Keratinocyte (primary cell): ENCODE measurements at regions not wholly inside any gene's neighbourhood (a gene's known extent, or its start where the extent isn't known, plus 50 kb on each side); places are given as distances from the start of the nearest gene placed in this dataset.

ENCODE experiments used
- DNase-seq: peaks from one replicate; pipeline ENCODE4 v3.0.0-alpha.2; 2011; ENCODE audit warnings: low read depth, missing footprints, low spot score
- FAIRE-seq: peaks from 2 replicates; lab custom pipeline; 2011; peaks lifted over from hg19 to GRCh38; lab: Jason Lieb, UNC
- H2AFZ ChIP-seq: 2 replicates; pipeline ENCODE4 v1.6.0; 2012; ENCODE audit warnings: low read length, control low read depth, inconsistent platforms; ENCODE audit not compliant: control insufficient read depth
- H3K27ac ChIP-seq: 2 replicates; pipeline ENCODE4 v1.5.1; 2011; ENCODE audit warnings: low read length; ENCODE audit not compliant: control insufficient read depth, insufficient read depth
- H3K27me3 ChIP-seq: 3 replicates; pipeline ENCODE4 v1.6.0; 2011; ENCODE audit warnings: low read length; ENCODE audit not compliant: control insufficient read depth, insufficient read depth; ENCODE audit errors: extremely low read depth
- H3K36me3 ChIP-seq, 2 experiments: 2 replicates in 1 of 2; 3 replicates in 1 of 2; pipeline ENCODE4 v1.5.1; 2011; ENCODE audit warnings: low read length in 2 of 2, mild to moderate bottlenecking in 1 of 2; ENCODE audit not compliant: control insufficient read depth in 2 of 2, insufficient read depth in 2 of 2; ENCODE audit errors: extremely low read depth in 1 of 2
- H3K4me1 ChIP-seq: 3 replicates; pipeline ENCODE4 v1.5.1; 2011; ENCODE audit warnings: low read length; ENCODE audit not compliant: control insufficient read depth, insufficient read depth; ENCODE audit errors: extremely low read depth
- H3K4me2 ChIP-seq: 3 replicates; pipeline ENCODE4 v1.6.0; 2011; ENCODE audit warnings: low read depth, low read length; ENCODE audit not compliant: control insufficient read depth, insufficient read depth; ENCODE audit errors: extremely low read depth
- H3K4me3 ChIP-seq, 3 experiments: fragments of 200-600 bp in 1 of 3; sonication (generic) in 1 of 3; 2 replicates in 2 of 3; 3 replicates in 1 of 3; pipeline ENCODE4 v1.5.1; 2011 to 2016; ENCODE audit warnings: low read length in 3 of 3, mild to moderate bottlenecking in 3 of 3, control low read depth in 2 of 3, inconsistent platforms in 1 of 3, low read depth in 1 of 3, mixed read lengths in 1 of 3, mixed run types in 1 of 3, moderate library complexity in 1 of 3; ENCODE audit not compliant: control insufficient read depth in 2 of 3, insufficient read depth in 2 of 3; ENCODE audit errors: extremely low read depth in 1 of 3
- H3K79me2 ChIP-seq: 2 replicates; pipeline ENCODE4 v1.6.0; 2012; ENCODE audit warnings: low read length; ENCODE audit not compliant: control insufficient read depth, insufficient read depth
- H3K9ac ChIP-seq: 3 replicates; pipeline ENCODE4 v1.6.0; 2011; ENCODE audit warnings: low read length; ENCODE audit not compliant: control insufficient read depth, insufficient read depth; ENCODE audit errors: extremely low read depth
- H3K9me1 ChIP-seq: 3 replicates; pipeline ENCODE4 v1.6.0; 2011; ENCODE audit warnings: low read length; ENCODE audit not compliant: control insufficient read depth, insufficient read depth; ENCODE audit errors: extremely low read depth
- H3K9me3 ChIP-seq: 2 replicates; pipeline ENCODE4 v1.5.1; 2012; ENCODE audit warnings: low read depth, low read length; ENCODE audit not compliant: control insufficient read depth
- H4K20me1 ChIP-seq: 3 replicates; pipeline ENCODE4 v1.6.0; 2011; ENCODE audit warnings: low read length; ENCODE audit not compliant: control insufficient read depth, insufficient read depth; ENCODE audit errors: extremely low read depth
- EZH2 ChIP-seq: IDR thresholded peaks from one replicate; pipeline ENCODE4 v1.6.1; 2012; ENCODE audit warnings: inconsistent platforms, mild to moderate bottlenecking, low read length, moderate library complexity
- dilution Hi-C: fragments of 300-500 bp; cut with MboI; formaldehyde crosslinking; loops from one replicate; pipeline ENCODE4 v1.7.0; 2020; ENCODE audit warnings: low sequenced_read_pairs; ENCODE audit not compliant: extremely low pct_ligation_motif_present
- TF ChIP-seq, protein P1 (sequence below), 3 experiments: IDR thresholded peaks in 1 of 3; conservative IDR thresholded peaks in 1 of 3; optimal IDR thresholded peaks in 1 of 3; 2 replicates in 2 of 3; 3 replicates in 1 of 3; pipeline versions ENCODE3 to v1.5.1; 2011; ENCODE audit warnings: low read length in 3 of 3, mild to moderate bottlenecking in 3 of 3, moderate library complexity in 2 of 3, control low read depth in 1 of 3, inconsistent platforms in 1 of 3; ENCODE audit not compliant: insufficient read depth in 2 of 3; ENCODE audit errors: extremely low read depth in 1 of 3

DNA sequence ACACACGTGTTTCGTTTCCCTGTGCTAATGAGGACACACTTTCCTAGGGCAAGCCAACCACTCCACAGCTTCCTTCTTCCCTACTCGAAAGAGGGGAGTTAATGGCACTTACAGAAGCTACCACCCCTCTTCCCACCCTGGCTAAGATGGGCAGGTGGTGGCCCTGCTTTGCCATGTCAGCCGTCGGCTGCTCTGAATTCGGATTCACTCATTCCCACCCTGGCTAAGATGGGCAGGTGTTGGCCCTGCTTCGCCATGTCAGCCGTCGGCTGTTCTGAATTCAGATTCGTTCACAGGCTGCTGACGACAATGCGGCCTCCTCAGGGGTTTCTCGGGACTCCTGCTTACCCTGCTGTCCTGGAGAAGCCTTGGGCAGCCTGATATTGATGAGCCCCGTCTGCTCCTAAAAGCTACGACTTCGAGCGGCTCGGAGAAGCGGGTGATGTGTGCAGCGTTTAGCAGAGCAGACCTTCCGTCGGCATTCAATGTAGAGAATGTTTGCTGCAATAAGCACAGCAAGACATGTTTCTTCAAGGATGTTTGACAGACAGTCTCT is 56.2 kb upstream of the PPP2R2D start:
- FAIRE-seq (no peak), DNase-seq (no peak)
- dilution Hi-C loops = no loop called here
- H3K4me3 ChIP-seq = no peak overlapping the region
- no peaks in the 10 kb centered on the region for H4K20me1 ChIP-seq
- TF ChIP-seq EZH2 = no peak
- TF ChIP-seq, protein P1, sequence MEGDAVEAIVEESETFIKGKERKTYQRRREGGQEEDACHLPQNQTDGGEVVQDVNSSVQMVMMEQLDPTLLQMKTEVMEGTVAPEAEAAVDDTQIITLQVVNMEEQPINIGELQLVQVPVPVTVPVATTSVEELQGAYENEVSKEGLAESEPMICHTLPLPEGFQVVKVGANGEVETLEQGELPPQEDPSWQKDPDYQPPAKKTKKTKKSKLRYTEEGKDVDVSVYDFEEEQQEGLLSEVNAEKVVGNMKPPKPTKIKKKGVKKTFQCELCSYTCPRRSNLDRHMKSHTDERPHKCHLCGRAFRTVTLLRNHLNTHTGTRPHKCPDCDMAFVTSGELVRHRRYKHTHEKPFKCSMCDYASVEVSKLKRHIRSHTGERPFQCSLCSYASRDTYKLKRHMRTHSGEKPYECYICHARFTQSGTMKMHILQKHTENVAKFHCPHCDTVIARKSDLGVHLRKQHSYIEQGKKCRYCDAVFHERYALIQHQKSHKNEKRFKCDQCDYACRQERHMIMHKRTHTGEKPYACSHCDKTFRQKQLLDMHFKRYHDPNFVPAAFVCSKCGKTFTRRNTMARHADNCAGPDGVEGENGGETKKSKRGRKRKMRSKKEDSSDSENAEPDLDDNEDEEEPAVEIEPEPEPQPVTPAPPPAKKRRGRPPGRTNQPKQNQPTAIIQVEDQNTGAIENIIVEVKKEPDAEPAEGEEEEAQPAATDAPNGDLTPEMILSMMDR (optimal IDR thresholded peaks at IDR 0.05 in 1 of 3, IDR thresholded peaks at IDR 0.05 in 1 of 3, conservative IDR thresholded peaks at IDR 0.05 in 1 of 3; ENCODE audit: extremely low read depth in 1 of 3, insufficient read depth in 2 of 3, low read length in 3 of 3) = no peak
- H3K4me2 ChIP-seq = no peak overlapping the region
- no peaks in the 10 kb centered on the region for H3K27me3 ChIP-seq
- H3K36me3 ChIP-seq = no peaks in the 10 kb centered on the region
- H3K9ac ChIP-seq = no peak overlapping the region
- no peaks in the 10 kb centered on the region for H3K4me1 ChIP-seq
- H3K79me2 ChIP-seq = no peaks in the 10 kb centered on the region
- no peak overlapping the region for H3K27ac ChIP-seq
- H3K9me1 ChIP-seq = no peaks in the 10 kb centered on the region
- no peak overlapping the region for H2AFZ ChIP-seq
- H3K9me3 ChIP-seq = peaks cover 7% of the 10 kb centered on the region

DNA sequence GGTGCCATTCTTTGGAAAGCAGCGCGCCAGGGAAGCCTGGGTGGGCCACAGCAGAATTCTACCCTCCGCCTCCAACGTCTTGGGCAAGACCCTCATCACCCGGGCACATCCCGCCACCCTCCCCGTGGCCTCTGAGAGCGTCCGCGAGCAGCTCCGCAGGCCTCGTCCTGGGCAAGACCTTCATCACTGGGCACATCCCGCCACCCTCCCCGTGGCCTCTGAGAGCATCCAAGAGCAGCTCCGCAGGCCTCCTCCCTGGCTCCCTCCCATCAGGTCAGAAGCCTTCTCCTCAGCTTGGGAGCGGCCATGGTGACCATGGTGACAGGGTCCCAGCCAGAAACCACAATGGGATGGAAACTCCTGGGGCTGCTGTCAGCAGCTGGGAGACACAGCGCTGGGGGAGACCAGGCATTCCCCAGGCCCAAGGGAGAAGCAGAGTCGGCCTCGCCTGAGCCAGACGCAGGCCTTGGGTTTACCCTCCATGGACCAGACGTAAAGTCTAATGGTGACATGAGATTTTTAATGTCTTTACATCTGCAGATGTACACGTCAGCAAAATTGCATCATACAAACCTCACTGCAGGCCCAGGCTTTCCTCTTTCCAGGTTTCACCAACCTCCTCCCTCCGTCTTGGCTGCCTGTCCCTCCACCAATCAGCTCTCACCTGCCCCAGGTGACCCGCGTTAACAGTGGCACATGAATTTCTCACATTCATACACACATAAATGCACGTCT is 55.1 kb upstream of the PPP2R2D start:
- no peak overlapping the region for H2AFZ ChIP-seq
- dilution Hi-C loops = no loop called here
- no peaks in the 10 kb centered on the region for H3K79me2 ChIP-seq
- H3K9ac ChIP-seq = no peak overlapping the region
- H3K4me1 ChIP-seq = no peaks in the 10 kb centered on the region
- FAIRE-seq (no peak), DNase-seq (no peak)
- H3K27me3 ChIP-seq = no peaks in the 10 kb centered on the region
- no peaks in the 10 kb centered on the region for H4K20me1 ChIP-seq
- no peak overlapping the region for H3K4me3 ChIP-seq
- H3K9me3 ChIP-seq = peaks cover 5% of the 10 kb centered on the region
- TF ChIP-seq, protein P1 (optimal IDR thresholded peaks at IDR 0.05 in 1 of 3, IDR thresholded peaks at IDR 0.05 in 1 of 3, conservative IDR thresholded peaks at IDR 0.05 in 1 of 3; ENCODE audit: extremely low read depth in 1 of 3, insufficient read depth in 2 of 3, low read length in 3 of 3) = no peak
- TF ChIP-seq EZH2 = no peak
- no peak overlapping the region for H3K4me2 ChIP-seq
- no peaks in the 10 kb centered on the region for H3K9me1 ChIP-seq
- no peak overlapping the region for H3K27ac ChIP-seq
- H3K36me3 ChIP-seq = no peaks in the 10 kb centered on the region
